ENCODE measurements at regions not wholly inside any gene's neighbourhood (a gene's known extent, or its start where the extent isn't known, plus 50 kb on each side); places are given as distances from the start of the nearest gene placed in this dataset.

- TF ChIP-seq FOXP2 (optimal IDR thresholded peaks at IDR 0.05; ENCODE audit: control extremely low read depth, extremely low read length, insufficient read depth) (no peak), EZH2 (IDR thresholded peaks at IDR 0.05) (no peak), POLR2AphosphoS5 (IDR thresholded peaks at IDR 0.05; ENCODE audit: borderline replicate concordance, low read depth, low read length) (no peak)
- Histone ChIP-seq H3K27ac (no peak overlapping the region), H3K36me3 (ENCODE audit: insufficient read depth, low read length) (no peaks in the 10 kb centered on the region), H3K4me3 (no peak overlapping the region), H3K9ac (ENCODE audit: insufficient read length) (no peak overlapping the region), H3K9me3 (ENCODE audit: low read depth, low read length) (no peaks in the 10 kb centered on the region)
- DNase-seq (ENCODE audit: low read depth, low spot score) = no peak
These were observed 79.7 kb upstream of the PBX1 start for GRCh38 chr1:164479242-164479641.

GRCh38 chr1:164480285-164480907 is 78.6 kb upstream of the PBX1 start:
- no peak for DNase-seq (ENCODE audit: low read depth, low spot score)
- H3K9ac ChIP-seq (ENCODE audit: insufficient read length) = no peak overlapping the region
- no peaks in the 10 kb centered on the region for H3K36me3 ChIP-seq (ENCODE audit: insufficient read depth, low read length)
- no peak overlapping the region for H3K27ac ChIP-seq
- TF ChIP-seq EZH2 (IDR thresholded peaks at IDR 0.05) = no peak
- TF ChIP-seq POLR2AphosphoS5 (IDR thresholded peaks at IDR 0.05; ENCODE audit: borderline replicate concordance, low read depth, low read length) = no peak
- TF ChIP-seq FOXP2 (optimal IDR thresholded peaks at IDR 0.05; ENCODE audit: control extremely low read depth, extremely low read length, insufficient read depth) = no peak
- H3K4me3 ChIP-seq = no peak overlapping the region
- H3K9me3 ChIP-seq (ENCODE audit: low read depth, low read length) = no peaks in the 10 kb centered on the region

GRCh38 chr1:164495905-164496304 is 63.1 kb upstream of the PBX1 start:
- no peak overlapping the region for H3K4me3 ChIP-seq
- no peak overlapping the region for H3K27ac ChIP-seq
- H3K36me3 ChIP-seq (ENCODE audit: insufficient read depth, low read length) = no peaks in the 10 kb centered on the region
- TF ChIP-seq FOXP2 (optimal IDR thresholded peaks at IDR 0.05; ENCODE audit: control extremely low read depth, extremely low read length, insufficient read depth) (no peak), EZH2 (IDR thresholded peaks at IDR 0.05) (no peak), POLR2AphosphoS5 (IDR thresholded peaks at IDR 0.05; ENCODE audit: borderline replicate concordance, low read depth, low read length) (no peak)
- no peaks in the 10 kb centered on the region for H3K9me3 ChIP-seq (ENCODE audit: low read depth, low read length)
- DNase-seq (ENCODE audit: low read depth, low spot score) = no peak
- H3K9ac ChIP-seq (ENCODE audit: insufficient read length) = no peak overlapping the region

- Histone ChIP-seq H3K27ac (no peak overlapping the region), H3K4me3 (no peak overlapping the region)
These were observed 60.2 kb upstream of the PBX1 start for GRCh38 chr1:164498792-164499191.

GRCh38 chr1:164504749-164505148 is 54.2 kb upstream of the PBX1 start:
- DNase-seq (ENCODE audit: low read depth, low spot score) = no peak
- no peak overlapping the region for H3K4me3 ChIP-seq
- no peak overlapping the region for H3K27ac ChIP-seq
- H3K9me3 ChIP-seq (ENCODE audit: low read depth, low read length) = no peaks in the 10 kb centered on the region
- no peak for TF ChIP-seq FOXP2 (optimal IDR thresholded peaks at IDR 0.05; ENCODE audit: control extremely low read depth, extremely low read length, insufficient read depth)
- no peaks in the 10 kb centered on the region for H3K36me3 ChIP-seq (ENCODE audit: insufficient read depth, low read length)
- H3K9ac ChIP-seq (ENCODE audit: insufficient read length) = no peak overlapping the region

More at GRCh38 chr1:164498792-164499191, 60.2 kb upstream of the PBX1 start:
- H3K9ac ChIP-seq (ENCODE audit: insufficient read length) = no peak overlapping the region
- H3K36me3 ChIP-seq (ENCODE audit: insufficient read depth, low read length) = no peaks in the 10 kb centered on the region
- H3K9me3 ChIP-seq (ENCODE audit: low read depth, low read length) = no peaks in the 10 kb centered on the region
- TF ChIP-seq POLR2AphosphoS5 (IDR thresholded peaks at IDR 0.05; ENCODE audit: borderline replicate concordance, low read depth, low read length) = no peak
- TF ChIP-seq FOXP2 (optimal IDR thresholded peaks at IDR 0.05; ENCODE audit: control extremely low read depth, extremely low read length, insufficient read depth) = no peak
- TF ChIP-seq EZH2 (IDR thresholded peaks at IDR 0.05) = no peak
- no peak for DNase-seq (ENCODE audit: low read depth, low spot score)
